Right ventricle myocardium inferior (tissue), 1 donor: ENCODE measurements at regions not wholly inside any gene's neighbourhood (a gene's known extent, or its start where the extent isn't known, plus 50 kb on each side); places are given as distances from the start of the nearest gene placed in this dataset.

Source experiments
- ATAC-seq: fragments of 200-7000 bp; cut with Tn5 transposase; one replicate; pipeline ENCODE4 v1.9.1; 2020; ENCODE audit warnings: mild to moderate bottlenecking, moderate library complexity
- DNase-seq: peaks from one replicate; pipeline ENCODE4 v3.0.0; 2021; ENCODE audit errors: missing footprints
- intact Hi-C: fragments of 100-400 bp; cut with DNase I; formaldehyde crosslinking; loops from one replicate; pipeline ENCODE4 v1.11.0; 2022
- donor health status: DM: no; HTN: yes; CAD: no; lungs with severe emphysema.

DNA sequence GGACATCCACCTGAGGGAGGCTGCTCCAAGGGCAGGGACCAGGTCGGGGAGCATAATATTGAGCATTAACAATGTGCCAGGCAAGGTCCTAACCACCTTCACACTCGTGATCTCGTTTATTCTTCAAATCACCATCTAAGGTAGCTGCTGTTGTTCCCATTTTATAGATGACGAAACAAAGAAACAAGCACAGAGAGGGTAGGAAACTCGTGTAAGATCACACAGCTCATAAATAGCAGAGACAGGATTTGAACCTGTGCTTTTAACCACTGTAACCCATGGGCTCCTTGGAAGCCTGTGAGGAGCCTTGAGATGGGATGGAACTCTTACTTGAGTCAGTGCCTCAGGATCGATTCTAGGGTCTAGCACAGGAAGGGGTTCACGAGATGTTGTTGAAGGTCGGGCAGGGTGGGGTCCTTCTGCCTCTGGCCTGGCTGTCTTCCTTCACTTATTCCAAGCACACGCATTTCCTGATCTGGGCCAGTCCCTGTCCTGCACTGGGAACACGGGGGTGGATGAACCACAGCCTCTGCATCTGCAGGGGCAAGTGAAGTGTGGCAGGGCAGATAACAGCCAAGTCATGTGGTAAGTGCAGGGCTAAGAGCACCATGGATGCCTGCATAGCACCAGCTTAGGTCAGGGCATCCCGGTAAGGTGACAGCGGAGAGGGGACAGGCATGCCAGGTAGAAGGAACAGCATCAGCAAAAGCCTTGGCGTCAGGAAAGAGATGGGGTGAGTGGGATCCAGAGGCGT is 188.1 kb downstream of the MELK start:
- intact Hi-C loops = no loop called here
- ATAC-seq = no peak
- DNase-seq = no peak

DNA sequence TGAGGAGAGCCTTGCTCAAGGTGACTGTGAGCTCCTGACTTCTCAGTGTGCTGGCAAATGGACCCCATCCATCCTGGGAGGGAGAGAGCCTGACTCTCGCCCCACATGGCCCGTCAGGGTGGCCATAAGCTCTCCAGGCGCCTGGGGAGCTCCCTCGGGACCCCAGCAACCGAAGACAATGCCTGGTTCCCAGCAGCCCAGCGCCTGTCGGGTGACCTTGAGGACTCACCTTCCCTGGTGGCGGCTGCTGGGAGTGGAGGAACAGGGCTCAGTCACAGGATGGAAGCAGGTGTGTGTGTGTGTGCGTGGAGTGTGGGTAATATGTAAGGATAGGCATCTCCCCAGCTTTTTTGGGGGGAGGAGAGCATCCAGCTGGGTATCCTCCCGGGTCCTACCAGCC is 190.3 kb downstream of the MELK start:
- no peak for ATAC-seq
- DNase-seq = no peak
- intact Hi-C loops = no loop called here

DNA sequence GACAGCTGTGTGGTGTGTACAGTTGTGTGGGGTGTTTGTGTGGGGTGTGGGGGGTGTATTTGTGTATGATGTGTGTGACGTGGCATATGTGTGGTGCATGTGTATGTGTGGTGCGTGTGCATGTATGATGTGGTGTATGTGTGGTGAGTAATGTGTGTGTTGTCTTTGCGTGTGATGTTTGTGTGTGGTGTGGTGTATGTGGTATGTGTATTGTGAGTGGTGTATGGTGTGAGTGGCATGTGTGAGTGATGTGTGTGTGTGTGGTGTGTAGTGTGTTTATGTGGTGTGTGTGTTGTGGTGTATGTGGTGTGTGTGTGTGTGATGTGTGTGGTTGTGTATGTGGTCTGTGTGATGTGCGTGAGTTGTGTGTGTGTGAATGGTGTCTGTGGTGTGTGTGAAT is 191.1 kb downstream of the MELK start:
- intact Hi-C loops = no loop called here
- ATAC-seq = no peak
- no peak for DNase-seq

DNA sequence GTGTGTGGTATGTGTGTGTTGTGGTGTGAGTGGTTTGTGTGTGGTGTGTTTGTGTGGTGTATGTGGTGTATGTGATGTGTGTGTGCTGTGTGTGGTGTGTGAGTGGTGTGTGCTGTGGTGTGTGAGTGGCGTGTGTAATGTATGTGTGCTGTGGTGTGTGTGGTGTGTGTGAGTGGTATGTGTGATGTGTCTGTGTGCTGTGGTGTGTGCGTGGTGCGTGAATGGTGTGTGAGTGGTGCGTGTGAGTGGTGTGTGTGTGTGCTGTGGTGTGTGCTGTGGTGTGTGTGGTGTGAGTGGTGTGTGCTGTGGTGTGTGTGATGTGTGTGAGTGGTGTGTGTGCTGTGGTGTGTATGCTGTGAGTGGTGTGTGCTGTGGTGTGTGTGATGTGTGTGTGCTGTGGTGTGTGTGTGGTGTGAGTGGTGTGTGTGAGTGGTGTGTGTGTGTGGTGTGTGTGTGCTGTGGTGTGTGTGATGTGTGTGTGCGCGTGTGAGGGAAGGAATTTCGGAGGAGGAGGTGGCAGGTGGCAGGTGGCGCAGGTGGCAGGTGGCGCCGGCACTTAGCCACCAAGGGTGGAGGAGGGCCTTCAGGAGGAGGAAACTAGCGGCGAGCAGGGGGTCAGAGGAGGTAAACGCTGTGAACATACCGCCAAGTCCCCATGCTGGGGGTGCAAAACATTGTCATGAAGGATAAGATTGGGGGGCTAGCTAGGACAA is 191.8 kb downstream of the MELK start:
- intact Hi-C loops = no loop called here
- ATAC-seq = no peak
- DNase-seq = no peak

DNA sequence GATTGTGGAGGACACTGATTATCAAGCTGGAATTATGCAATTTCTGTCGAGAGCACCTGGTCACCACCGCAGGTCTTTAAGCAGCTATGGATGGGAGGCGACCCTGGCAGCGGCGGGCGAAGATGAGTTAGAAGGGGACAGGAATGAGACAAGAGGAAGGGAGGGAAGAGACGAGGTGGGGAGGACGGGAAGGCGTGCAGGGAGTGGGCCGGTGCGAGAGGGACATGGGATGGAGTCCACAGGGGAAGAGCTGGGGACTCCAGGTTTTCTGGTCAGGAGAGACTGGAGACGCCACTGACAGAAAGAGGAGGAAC is 192.3 kb downstream of the MELK start:
- DNase-seq (no peak), ATAC-seq (no peak)
- intact Hi-C loops = no loop called here

DNA sequence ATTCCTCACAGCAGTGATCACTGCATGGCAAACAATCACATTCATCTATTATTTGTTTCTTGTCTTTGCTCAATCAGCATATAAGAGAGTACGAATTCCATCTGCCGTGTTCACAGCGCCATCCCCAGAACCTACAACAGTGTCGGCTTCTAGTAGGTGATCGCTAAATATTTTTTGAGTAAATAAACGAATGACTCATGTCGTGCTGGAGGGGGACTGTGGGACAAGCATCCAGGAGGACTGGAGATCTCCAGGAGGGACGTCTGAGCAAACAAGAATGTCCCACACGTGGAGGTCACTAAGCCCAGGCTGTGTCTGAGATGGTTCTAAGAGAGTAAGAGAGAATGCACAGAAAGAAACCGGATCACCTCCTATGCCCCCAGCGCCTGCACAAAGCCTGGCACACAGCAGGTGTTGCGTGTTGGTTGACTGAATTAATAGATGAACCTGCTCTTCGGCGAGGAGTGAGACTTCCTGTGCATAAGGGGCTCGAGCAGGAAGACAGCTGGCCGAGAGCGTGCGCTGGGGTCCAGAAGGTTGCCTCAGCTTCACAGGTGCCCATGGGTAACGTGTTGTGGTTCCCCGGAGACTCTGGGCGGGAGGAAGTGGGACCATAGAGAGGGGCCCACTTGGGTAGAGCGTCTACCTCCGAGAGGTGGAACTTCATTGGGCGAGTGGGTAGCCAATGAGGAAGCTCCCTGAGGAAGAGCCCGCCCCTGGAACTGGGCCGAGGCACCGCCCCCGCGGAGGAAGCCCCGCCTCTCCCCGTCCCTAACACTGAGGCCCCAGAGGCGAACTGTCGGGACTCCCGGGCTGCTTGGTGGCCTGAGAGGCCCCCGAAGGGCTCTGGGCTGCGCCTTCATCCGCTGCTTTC is 193.0 kb downstream of the MELK start:
- DNase-seq = peak; percentile 75
- ATAC-seq = peak; percentile 82
- intact Hi-C loops = no loop called here

DNA sequence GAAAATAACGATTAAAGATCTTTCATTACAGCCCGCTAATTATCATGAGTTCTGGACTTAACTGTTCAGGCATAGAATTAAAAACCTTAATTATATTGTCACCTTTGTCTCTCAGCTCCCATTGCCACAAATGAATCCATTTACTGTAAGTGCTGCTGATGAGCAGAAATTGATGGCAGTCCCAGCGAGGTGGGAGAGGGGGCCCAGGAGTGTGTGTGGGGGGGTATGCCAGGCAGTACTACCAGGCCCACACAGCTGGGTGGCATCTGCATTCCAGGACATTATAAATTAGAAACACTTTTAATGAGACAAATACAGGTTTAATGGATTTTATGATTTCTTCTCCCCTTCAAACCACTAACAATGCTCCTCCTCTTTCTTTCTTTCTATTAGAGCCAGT is 196.0 kb downstream of the MELK start:
- ATAC-seq (no peak), DNase-seq (no peak)
- intact Hi-C loops = no loop called here

DNA sequence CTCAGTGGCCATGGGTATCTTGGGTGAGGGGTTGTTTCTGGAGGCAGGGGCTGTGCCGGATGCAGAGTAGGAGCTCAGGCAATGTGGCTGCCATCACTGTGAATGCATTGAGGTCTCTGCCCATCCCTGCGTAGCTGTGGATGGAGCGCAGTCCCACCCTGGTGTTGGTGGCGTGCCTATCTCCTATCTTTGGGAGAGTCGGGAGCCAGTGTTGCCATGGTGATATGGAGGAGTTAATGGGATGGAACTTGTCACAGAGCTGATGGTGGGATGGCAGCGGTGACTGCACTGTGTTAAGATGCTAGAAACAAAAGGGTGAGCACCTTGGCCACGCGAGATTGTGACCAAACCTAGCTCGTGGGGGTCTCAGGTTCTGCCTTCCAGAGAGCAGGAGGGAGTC is 197.3 kb downstream of the MELK start:
- DNase-seq (no peak), ATAC-seq (no peak)
- intact Hi-C loops = no loop called here

DNA sequence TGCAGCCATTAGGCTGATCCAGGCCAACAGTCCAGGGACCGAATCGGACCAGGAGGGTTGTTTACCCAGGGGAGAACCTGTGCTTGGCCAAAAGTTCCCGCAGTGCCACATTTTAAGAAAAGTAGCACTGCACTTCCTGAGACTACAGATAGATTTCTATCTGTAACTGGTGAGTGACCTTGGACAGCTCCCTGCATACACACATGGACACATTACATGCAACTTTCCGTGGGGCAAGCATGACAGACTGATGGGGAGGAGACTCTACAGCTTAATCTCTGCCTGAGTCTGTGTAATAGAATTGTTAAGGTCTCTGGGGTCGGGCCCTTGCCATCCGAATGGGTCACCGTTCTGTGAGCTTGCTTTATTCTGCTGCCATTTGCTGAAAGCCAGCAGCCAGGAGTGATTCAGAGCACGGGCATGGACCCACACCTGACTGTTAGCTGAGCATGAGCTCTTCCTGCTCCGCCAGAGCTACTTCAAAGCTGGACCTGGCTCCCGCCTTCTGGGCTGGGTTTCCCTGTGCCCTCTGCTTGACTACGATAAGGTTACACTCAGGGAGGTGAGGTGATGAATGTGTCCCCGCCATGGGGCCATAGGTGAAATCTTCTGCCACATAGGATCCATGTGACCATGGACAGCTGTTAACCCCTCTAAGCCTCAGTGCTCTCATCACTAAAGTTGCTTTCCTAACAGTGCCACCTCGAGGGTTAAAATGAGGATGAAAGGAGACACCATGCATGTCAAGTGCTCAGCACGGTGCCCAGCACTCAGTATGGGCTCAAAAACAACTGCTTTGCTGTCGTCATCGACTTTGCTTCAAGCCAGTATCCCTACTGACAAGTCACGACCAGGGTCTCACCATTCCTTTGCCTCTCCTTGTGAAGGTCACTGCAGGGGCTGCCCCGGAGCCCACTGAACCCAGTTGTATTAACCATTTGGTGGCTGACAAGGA is 200.0 kb downstream of the MELK start:
- DNase-seq (no peak), ATAC-seq (no peak)
- intact Hi-C loops = no loop called here

DNA sequence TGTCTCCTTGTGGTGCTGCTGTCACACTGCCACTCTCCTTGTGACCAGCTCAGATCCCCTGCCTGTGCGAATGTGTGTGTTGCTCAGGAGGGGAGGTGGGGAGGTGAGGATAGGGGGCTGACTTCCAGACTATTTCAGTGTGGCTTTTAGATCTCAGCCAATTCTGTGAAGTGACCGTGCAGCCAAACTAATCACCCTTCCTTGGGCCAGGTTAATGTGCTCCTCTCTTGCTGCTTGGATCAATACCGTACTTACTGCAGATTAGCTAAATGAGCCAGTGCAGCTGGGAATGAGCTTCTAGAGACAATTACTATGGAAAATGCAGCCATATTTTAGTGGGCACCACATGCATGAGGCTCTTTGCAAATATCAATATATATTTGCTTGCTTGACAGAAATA is 206.0 kb downstream of the MELK start:
- DNase-seq (no peak), ATAC-seq (no peak)
- intact Hi-C loops = no loop called here

DNA sequence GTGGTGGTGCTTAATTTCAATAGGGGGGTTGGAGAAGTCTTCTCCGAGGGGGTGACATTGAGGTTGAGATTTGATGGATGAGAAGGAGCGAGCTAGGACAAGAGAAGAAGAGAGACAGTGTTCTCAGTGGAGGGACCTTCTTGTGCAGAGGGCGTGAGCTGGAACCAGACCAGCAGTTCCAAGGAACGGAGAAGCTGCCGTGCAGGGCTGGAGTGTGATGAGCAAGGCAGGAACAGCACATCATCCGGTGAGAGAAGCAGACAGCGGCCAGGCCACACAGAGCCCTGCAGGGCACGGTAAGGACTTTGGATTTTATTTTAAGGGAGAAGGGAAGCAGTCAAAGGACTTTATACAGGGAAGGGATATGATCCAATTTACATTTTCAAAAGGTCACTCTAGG is 206.9 kb downstream of the MELK start:
- intact Hi-C loops = no loop called here
- no peak for DNase-seq
- no peak for ATAC-seq

DNA sequence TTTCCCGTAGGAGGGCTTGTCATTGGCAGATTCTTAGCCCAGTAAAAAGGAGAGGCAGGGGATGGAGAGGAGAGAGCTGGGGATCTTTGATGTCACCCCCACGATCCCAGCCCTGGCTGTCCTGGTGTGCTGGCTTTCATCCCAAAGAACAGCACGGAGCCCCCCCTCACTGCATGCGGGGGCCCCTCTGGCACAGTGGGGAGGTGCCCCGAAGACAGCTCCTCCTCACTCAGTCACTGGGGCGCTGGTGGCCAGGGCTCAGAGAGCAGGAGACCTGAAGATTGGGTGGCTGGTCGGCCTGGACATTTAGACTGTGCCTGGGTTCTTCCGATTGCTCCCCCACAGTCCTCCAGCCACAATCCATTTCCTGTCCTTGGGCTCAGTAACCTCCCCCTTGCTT is 207.5 kb downstream of the MELK start:
- DNase-seq = no peak
- intact Hi-C loops = no loop called here
- no peak for ATAC-seq

DNA sequence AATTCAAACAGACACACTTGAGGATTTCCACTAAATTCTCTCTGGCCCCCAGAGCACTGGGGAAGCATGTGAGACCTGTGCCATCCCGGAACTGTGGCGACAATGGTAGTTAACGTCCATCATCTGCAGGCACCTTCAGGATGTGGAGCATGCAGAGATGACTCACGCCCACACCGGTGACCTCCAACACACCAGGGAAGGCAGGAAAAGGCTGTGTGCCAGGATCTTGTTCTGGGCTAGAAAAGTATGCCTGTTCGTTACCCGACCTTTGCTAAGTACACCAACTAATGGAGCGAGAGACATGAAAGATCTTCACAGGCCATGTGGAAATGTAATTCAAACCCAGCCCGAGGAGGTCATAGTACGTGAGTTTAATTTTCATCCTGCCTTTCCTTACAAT is 208.8 kb downstream of the MELK start:
- DNase-seq = no peak
- intact Hi-C loops = no loop called here
- ATAC-seq = no peak
